ENCODE measurements at regions not wholly inside any gene's neighbourhood (a gene's known extent, or its start where the extent isn't known, plus 50 kb on each side); places are given as distances from the start of the nearest gene placed in this dataset.

GRCh38 chr5:91978221-91978882, 595.2 kb upstream of the ARRDC3 start:
- no peak for TF ChIP-seq EP300 (IDR thresholded peaks at IDR 0.05; ENCODE audit: borderline replicate concordance)
- TF ChIP-seq CREB1 (IDR thresholded peaks at IDR 0.05; ENCODE audit: low read depth): no peak
- no peak for TF ChIP-seq ZBTB7A (IDR thresholded peaks at IDR 0.05; ENCODE audit: low read depth)
- no peak for TF ChIP-seq TAF1 (IDR thresholded peaks at IDR 0.05; ENCODE audit: low read depth)
- TF ChIP-seq YY1 (IDR thresholded peaks at IDR 0.05; ENCODE audit: low read depth): no peak
- TF ChIP-seq EGR1 (IDR thresholded peaks at IDR 0.05): no peak
- TF ChIP-seq TEAD4 (IDR thresholded peaks at IDR 0.05): no peak
- TF ChIP-seq REST (IDR thresholded peaks at IDR 0.05; ENCODE audit: low read depth): no peak
- TF ChIP-seq MAX (IDR thresholded peaks at IDR 0.05): no peak
- no peak for TF ChIP-seq CEBPB (IDR thresholded peaks at IDR 0.05)
